ENCODE measurements at regions not wholly inside any gene's neighbourhood (a gene's known extent, or its start where the extent isn't known, plus 50 kb on each side); places are given as distances from the start of the nearest gene placed in this dataset.
"Not testable (repeated sequence)": the region's sequence is repeated elsewhere in the genome, so short reads cannot be mapped to it uniquely, and the experiment has no call there.

DNA sequence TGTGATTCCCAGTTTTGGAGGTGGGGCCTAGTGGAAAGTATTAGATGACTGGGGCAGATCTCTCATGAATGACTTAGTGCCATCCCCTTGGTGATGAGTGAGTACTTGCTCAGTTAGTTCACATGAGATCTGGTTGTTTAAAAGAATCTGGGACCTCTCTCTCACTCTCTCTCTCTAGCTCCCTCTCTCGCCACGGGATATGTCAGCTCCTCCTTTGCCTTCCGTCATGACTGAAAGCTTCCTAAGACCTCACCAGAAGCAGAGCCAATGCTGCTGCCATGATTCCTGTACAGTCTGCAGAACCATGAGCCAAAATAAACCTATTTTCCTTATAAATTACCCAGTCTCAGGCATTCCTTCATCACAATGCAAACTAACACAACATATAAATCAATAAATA, 176.7 kb downstream of the PRELID2 start:
- no peak for DNase-seq (ENCODE audit: low spot score)

GRCh38 chr5:145652700-145653099, 182.4 kb downstream of the PRELID2 start:
- DNase-seq (ENCODE audit: low spot score), result not testable (repeated sequence)

DNA sequence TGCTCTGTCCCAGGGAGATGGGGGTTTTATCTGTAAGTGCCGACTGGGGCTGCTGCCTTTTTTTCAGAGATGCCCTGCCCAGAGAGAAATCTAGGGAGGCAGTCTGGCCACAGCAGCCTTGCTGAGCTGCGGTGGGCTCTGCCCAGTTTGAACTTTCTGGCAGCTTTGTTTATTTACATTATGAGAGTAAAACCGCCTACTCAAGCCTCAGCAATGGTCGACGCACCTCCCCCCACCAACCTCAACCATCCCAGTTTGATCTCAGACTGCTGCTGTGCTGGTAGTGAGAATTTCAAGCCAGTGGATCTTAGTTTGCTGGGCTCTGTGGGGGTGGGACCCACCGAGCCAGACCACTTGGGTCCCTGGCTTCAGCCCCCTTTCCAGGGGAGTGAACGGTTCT, 188.0 kb downstream of the PRELID2 start:
- not testable (repeated sequence) for DNase-seq (ENCODE audit: low spot score)

DNA sequence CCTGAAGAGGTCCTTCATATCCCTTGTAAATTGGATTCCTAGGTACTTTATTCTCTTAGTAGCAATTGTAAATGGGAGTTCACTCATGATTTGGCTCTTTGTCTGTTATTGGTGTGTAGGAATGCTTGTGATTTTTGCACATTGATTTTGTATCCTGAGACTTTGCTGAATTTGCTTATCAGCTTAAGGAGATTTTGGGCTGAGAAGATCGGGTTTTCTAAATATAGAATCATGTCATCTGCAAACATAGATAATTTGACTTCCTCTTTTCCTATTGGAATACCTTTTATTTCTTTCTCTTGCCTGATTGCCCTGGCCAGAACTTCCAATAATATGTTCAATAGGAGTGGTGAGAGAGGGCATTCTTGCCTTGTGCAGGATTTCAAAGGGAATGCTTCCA, 191.9 kb downstream of the PRELID2 start:
- not testable (repeated sequence) for DNase-seq (ENCODE audit: low spot score)

DNA sequence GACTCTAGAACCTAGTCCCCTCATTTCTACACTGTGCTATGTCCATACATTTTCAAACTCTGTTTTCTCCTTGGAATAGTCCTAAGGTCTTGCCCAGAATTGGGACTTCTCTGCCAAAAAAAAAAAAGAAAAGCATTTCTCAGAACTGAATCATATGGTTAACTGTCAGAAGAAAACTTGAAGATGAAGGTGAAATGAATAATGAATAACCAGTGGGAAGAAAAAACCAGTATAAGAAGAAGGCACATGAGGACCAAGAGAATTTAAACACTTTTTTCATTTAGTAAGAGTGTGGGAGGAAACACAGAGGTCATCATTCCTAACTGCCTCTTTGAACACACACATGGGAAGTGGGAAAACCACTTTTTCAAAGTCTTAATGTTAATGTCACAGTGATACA, 197.7 kb downstream of the PRELID2 start:
- DNase-seq (ENCODE audit: low spot score), result no peak

DNA sequence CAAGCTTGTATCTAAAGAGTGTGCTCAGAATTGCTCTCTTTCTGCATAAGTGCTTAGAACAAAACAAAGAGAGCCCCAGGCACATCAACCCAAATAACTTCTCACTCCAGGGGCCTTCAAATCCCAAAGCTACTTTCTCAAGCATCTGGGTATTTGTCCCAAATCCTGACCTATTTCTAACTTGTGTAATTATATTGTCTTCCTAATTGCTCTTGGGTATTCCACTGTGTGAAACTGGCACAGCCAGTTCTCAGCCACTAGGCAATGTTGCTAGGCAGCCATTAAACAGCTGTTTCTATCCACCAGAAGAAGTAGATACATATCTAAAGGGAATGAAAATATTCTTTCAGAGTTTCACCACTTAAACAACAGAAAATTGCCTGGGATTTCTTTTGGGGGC, 198.8 kb downstream of the PRELID2 start:
- no peak for DNase-seq (ENCODE audit: low spot score)

DNA sequence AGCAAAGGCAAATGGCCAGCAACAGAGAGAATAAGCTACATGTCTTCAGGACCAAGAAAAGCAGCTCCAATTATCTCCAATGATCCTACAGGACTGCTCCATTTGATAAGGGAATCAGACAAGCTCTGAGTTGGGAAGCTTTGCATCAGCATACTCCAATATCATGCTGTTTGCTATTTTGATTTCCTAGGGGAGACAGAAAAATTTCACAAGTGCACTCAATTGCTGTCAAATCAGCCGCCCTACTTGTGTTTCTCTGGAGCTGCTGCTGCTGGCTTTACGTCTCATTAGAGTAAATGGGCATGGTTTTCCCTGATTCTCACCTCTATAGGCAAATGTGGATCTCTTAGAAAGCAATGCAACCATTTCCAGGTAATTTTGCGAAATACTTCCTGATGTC, 201.7 kb downstream of the PRELID2 start:
- DNase-seq (ENCODE audit: low spot score), result no peak

GRCh38 chr5:145632701-145633100, 202.4 kb downstream of the PRELID2 start:
- no peak for DNase-seq (ENCODE audit: low spot score)

- no peak for DNase-seq (ENCODE audit: low spot score)
Measured at GRCh38 chr5:145629047-145629446, 206.1 kb downstream of the PRELID2 start.

DNA sequence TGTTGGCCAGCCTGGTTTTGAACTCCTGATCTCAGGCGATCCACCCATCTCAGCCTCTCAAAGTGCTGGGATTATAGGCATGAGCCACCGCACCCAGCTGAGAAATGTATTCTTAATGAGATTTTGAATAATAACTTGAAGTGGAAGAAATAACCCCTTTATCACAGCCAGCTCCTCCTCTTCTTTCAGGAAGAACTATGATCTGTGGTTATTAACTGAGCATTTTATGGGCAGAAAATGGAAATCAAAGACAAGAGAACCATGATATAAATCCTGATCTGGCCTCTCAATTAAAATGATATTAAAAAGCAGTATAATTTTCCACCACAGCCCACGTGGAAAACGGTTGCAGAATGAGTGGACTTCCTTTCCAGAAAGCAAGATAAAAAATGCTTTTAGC, 206.6 kb downstream of the PRELID2 start:
- no peak for DNase-seq (ENCODE audit: low spot score)

DNA sequence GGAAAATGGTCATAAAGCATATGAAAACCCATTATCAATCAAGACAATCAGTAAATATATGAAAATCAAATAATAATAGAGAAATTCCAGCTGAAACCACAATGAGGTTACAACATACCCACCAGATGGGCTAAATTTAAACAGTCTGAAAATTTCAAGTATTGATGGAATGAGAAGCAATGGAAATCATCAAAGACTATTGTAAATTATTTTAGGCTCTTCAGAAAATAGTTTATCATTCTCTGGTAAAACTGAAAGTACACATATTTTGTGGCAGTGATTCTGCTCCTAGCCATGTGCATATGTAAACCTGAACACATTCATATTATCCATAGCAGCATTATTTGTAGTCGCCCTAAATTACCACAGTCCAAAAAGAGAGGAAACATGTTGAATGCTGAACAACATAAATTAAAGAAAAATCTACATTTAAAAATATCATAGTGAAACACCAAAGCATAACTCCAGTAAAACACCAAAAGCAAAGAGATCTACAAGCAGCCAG, 215.3 kb downstream of the PRELID2 start:
- DNase-seq (ENCODE audit: low spot score), result peak; percentile 25

- DNase-seq (ENCODE audit: low spot score), result not testable (repeated sequence)
Measured at GRCh38 chr5:145616739-145617138, 218.4 kb downstream of the PRELID2 start.

GRCh38 chr5:145598983-145599382, 236.2 kb downstream of the PRELID2 start:
- DNase-seq (ENCODE audit: low spot score), result no peak

GRCh38 chr5:145598184-145598583, 237.0 kb downstream of the PRELID2 start:
- no peak for DNase-seq (ENCODE audit: low spot score)

DNA sequence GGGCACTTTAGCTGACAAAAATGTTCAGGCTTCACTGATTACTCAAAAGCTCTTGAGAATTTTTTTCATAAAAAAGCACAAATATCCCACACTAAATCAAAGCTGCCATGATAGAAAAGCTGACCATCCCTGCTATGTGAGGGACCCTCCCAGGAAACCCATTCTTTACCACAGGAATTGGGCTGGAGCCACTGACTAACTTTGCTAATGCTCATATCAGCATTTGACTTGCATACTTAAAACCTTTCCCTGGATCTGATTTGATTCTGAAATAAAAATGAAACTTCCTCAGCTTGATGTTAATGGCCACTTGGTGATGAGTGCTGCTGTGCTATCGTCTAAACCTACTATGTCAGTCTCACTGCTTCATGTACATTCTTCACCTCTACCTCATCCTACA, 243.6 kb downstream of the PRELID2 start:
- no peak for DNase-seq (ENCODE audit: low spot score)

DNA sequence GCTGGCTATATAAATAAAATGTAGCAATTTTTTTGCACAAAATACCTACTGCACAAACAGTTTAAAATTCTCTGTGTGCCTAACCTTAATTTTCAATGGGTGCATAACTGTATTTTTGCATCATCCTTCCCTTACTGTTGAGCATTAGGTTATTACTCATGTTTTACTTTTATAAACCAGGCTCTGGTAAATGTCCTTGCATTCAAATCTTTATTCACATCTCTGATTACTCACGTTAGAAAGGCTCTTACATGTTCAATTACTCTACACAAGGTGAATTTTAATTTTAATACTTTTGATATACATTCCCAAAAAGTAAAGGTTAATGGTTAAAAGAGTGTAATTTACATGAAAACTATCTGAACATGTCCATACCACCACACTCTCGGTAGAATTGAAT, 246.1 kb downstream of the PRELID2 start:
- DNase-seq (ENCODE audit: low spot score), result no peak

- no peak for DNase-seq (ENCODE audit: low spot score)
Measured at GRCh38 chr5:145588558-145588957, 246.6 kb downstream of the PRELID2 start.

- DNase-seq (ENCODE audit: low spot score), result no peak
Measured at GRCh38 chr5:145588113-145588512, 247.0 kb downstream of the PRELID2 start.

- peak; percentile 77 for DNase-seq (ENCODE audit: low spot score)
Measured at GRCh38 chr5:145587710-145588109, 247.4 kb downstream of the PRELID2 start.

GRCh38 chr5:145587308-145587672, 247.9 kb downstream of the PRELID2 start:
- DNase-seq (ENCODE audit: low spot score), result no peak

DNA sequence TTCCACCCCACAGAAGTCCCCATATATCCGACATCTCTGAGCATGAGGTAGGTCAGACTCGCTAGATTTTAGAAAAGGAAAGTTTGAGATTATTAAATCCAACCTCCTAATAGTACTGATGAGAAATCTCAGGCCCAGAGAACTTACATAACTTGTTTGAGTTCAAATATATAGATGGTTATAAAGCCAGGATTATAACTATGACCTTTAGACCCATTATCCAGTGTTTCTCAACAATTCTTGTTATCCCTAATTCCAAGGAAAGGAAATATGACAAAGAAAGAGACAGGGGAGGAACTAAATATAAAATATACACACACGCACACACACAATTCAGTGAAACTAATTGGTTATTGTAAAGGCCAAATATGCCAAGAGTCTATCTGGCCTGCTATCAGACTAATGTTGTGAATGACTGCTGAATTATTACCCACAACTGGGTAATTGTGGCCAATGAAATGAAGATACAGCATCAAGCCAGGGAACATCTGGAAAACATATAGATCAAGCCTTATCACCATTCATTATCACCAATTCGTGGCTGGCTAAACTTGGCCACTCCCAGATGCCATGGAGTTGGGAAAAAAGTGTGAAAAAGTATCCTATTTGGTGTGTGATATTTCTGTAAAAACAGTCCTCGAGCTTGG, 248.4 kb downstream of the PRELID2 start:
- DNase-seq (ENCODE audit: low spot score), result no peak

GRCh38 chr5:145585443-145586148, 249.5 kb downstream of the PRELID2 start:
- DNase-seq (ENCODE audit: low spot score), result no peak

DNA sequence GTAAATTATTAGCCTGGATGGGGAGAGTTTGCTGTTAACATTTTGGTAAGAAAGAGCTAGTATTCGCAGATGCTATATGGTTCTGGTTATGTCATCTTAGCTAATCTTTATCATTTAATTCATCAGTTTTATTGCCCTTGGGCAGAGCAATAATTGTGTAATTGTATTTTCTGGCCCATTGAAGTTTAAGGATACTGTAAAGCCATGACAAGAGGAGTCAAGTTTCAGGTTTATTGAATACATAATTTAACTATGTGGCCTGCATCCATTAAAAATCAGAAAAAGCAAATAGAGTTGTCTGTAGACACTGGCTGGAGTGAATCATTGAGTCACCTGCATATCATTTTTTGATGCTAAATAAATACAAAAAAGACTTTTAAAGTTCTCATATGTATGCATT, 255.8 kb downstream of the PRELID2 start:
- no peak for DNase-seq (ENCODE audit: low spot score)
